Motor neuron (in vitro differentiated cells): ENCODE measurements at regions not wholly inside any gene's neighbourhood (a gene's known extent, or its start where the extent isn't known, plus 50 kb on each side); places are given as distances from the start of the nearest gene placed in this dataset.

Experiments used
- ATAC-seq, 8 experiments: fragments of 200-7000 bp; cut with Tn5 transposase; replicated peaks in 6 of 8; 2 replicates each; pipeline ENCODE4 v1.8.0; 2021; ENCODE audit warnings: mild to moderate bottlenecking in 8 of 8, moderate library complexity in 8 of 8
- H3K27ac ChIP-seq, 2 donors: fragments of 250-450 bp; sonication (Bioruptor Pico); 2 replicates each; pipeline ENCODE4 v1.9.0; 2021; ENCODE audit warnings: antibody characterized with exemption in 2 of 2, mild to moderate bottlenecking in 2 of 2, moderate library complexity in 1 of 2
- H3K4me1 ChIP-seq, 2 donors: fragments of 250-450 bp; sonication (Bioruptor Pico); replicated peaks in 1 of 2; 2 replicates each; pipeline ENCODE4 v1.6.1; 2021; ENCODE audit warnings: antibody characterized with exemption in 2 of 2, mild to moderate bottlenecking in 2 of 2, moderate library complexity in 1 of 2
- H3K4me3 ChIP-seq, 5 donors: fragments of 250-450 bp; sonication (Bioruptor Pico); 2 replicates each; pipeline ENCODE4 v1.9.0; 2021; ENCODE audit warnings: antibody characterized with exemption in 5 of 5, mild to moderate bottlenecking in 5 of 5, moderate library complexity in 4 of 5
- WGBS, 10 experiments: fragments of 450-650 bp; shearing (Covaris generic); methylation state at CpG; one replicate each; pipeline ENCODE4 v1.0.0; 2022; 5-methylcytosine and 5-hydroxymethylcytosine counted together
- in situ Hi-C, 9 experiments: fragments of 400-800 bp; cut with MboI; loops; one replicate each; pipeline ENCODE4 v1.15.0; 2021; ENCODE audit warnings: low sequenced_read_pairs in 9 of 9, low pct_unique_long_range_greater_than_20kb in 2 of 9; ENCODE audit not compliant: unreplicated experiment in 9 of 9

DNA sequence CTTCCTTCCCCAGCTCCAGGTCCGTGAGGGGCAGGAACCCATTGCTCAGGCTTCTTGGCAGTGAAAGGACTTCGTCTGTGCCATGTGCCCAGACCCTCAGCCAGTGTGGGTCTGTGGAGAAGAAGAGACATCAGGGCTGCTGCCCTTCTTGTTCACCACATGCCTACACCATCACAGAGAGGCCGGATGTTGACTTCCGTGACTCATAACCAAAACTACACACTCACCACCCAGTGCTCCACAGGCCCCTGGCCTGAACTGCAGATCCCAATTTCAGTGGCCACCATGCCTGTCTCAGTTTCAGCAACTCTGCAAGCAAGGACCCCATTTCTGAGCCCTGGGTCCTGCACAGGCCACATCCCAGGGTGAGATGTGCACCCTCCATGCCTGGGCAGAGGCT lies 332.6 kb upstream of the SALL3 start:
- no peak for ATAC-seq
- no peak overlapping the region for H3K4me3 ChIP-seq
- H3K27ac ChIP-seq: no peak overlapping the region
- WGBS, 10 experiments: 0 to 100% (median 91%) methylated on average over 1 to 4 of the region's 4 CpGs; no CpG with 5 or more reads in 6 of the 10 experiments
- in situ Hi-C loops: no loop called here
- H3K4me1 ChIP-seq: peaks cover 4 to 11% of the 10 kb centered on the region in 2 donors

DNA sequence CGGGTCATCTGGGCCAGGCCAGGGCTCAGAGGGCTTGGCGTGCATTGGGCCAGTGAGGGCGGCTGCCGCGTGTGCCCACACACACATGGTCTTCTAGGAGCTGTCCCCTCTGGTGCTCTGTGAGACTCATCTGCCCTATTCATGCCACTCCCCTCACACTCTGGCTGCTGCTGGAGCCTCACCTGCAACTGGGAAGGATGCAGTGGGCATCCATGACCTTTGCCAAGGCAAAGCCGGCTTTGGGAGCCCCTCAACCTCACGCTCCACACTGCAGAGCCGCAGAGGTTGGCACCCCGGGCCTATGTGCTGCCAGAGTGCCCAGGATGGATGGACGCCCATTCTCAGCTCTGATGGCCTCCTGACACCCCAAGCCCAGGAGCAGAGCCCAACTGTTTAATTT lies 330.2 kb upstream of the SALL3 start:
- no peaks in the 10 kb centered on the region for H3K4me1 ChIP-seq
- ATAC-seq: no peak
- in situ Hi-C loops: no loop called here
- H3K4me3 ChIP-seq: no peak overlapping the region
- H3K27ac ChIP-seq: no peak overlapping the region
- 0 to 92% (median 40%) methylated on average over 1 to 7 of the region's 10 CpGs; no CpG with 5 or more reads in 3 of the 10 experiments for WGBS, 10 experiments

GRCh38 chr18:78650926-78651325 lies 328.7 kb upstream of the SALL3 start:
- H3K27ac ChIP-seq: no peak overlapping the region
- WGBS, 10 experiments: 34 to 100% (median 84%) methylated on average over 1 to 8 of the region's 13 CpGs; no CpG with 5 or more reads in 5 of the 10 experiments
- in situ Hi-C loops: no loop called here
- H3K4me3 ChIP-seq: no peak overlapping the region
- no peaks in the 10 kb centered on the region for H3K4me1 ChIP-seq
- ATAC-seq: no peak

DNA sequence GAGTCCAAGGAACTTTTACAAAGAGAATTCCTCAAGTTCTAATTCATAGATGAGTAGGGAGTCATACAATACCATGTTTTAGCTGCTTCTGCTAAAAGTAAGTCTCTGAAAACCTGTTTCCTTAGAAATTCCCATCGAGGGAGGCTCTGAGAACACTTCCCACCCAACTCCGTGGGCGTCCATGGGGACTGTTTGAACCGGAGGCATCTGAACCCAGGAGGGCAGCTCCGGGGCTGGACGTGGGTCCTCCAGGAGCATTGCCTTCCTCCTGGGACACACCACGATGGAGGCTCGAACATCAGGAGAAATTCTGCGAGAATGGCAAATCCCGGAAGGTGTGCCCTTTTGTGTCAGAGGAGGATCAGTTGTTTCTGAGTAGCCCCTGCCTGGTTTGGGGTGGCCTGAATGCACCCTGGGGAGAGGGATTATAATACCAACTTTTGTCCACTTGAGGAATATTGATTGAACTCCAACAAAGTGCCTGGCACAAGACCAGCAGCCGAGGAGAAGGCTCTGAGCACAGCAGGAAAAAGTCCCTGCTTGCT lies 327.5 kb upstream of the SALL3 start:
- no peak overlapping the region for H3K27ac ChIP-seq
- no peak overlapping the region for H3K4me3 ChIP-seq
- WGBS, 10 experiments: 37 to 93% (median 83%) methylated on average over 1 to 11 of the region's 11 CpGs; no CpG with 5 or more reads in 3 of the 10 experiments
- no peak for ATAC-seq
- H3K4me1 ChIP-seq: no peaks in the 10 kb centered on the region
- in situ Hi-C loops: no loop called here

DNA sequence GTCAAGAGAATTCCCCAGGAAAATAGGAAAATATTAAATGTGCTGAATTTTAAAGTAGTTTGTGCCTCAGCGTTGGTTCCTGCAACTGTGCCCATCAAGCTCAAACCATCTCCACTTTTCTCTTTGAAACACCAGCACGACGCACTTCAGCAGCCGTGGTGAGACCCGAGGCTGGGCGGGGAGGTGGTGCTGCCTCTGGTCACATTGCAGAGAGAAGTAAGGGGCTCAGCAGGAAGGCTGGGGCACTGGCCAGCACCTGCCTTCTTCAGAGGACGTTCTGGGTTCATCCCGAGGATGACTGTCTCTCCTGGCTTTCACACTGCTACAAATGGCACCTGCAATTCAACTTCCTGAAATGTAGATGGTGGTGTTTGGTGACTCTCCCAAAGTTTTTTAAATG lies 323.7 kb upstream of the SALL3 start:
- no peaks in the 10 kb centered on the region for H3K4me1 ChIP-seq
- 37 to 100% (median 80%) methylated on average over 1 to 7 of the region's 8 CpGs; no CpG with 5 or more reads in 2 of the 10 experiments for WGBS, 10 experiments
- in situ Hi-C loops: no loop called here
- no peak overlapping the region for H3K4me3 ChIP-seq
- H3K27ac ChIP-seq: no peak overlapping the region
- ATAC-seq: no peak

GRCh38 chr18:78656346-78656925 lies 323.2 kb upstream of the SALL3 start:
- in situ Hi-C loops: no loop called here
- Histone ChIP-seq H3K4me3 (no peak overlapping the region), H3K4me1 (no peaks in the 10 kb centered on the region), H3K27ac (no peak overlapping the region)
- 60 to 100% (median 85%) methylated on average over 1 to 15 of the region's 21 CpGs; no CpG with 5 or more reads in 3 of the 10 experiments for WGBS, 10 experiments
- no peak for ATAC-seq

DNA sequence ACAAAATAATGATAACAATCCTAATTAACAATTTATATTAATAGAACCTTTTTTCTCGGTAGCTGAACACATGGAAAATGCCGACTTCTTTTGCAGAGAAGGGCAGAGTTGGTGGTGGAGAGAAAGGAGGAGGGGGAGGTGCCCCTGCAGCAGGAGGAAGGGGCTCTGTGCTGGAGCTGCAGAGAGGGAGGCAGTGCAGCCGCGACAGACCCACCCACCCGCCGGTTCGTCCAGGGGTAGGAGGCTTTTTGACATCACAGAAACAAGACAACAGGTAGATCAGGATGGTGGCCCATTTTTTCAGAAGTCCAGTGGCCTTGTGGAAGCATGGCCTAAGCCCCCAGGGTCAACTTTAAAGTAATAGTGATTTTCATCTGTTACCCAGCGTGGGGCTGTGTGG lies 321.1 kb upstream of the SALL3 start:
- WGBS, 10 experiments: 0 to 100% (median 33%) methylated on average over 1 to 7 of the region's 8 CpGs; no CpG with 5 or more reads in 3 of the 10 experiments
- in situ Hi-C loops: no loop called here
- Histone ChIP-seq H3K4me1 (no peaks in the 10 kb centered on the region), H3K4me3 (no peak overlapping the region), H3K27ac (no peak overlapping the region)
- ATAC-seq: no peak

GRCh38 chr18:78659057-78659456 lies 320.6 kb upstream of the SALL3 start:
- H3K27ac ChIP-seq: no peak overlapping the region
- WGBS, 10 experiments: 20 to 100% (median 85%) methylated on average over 1 to 9 of the region's 14 CpGs; no CpG with 5 or more reads in 4 of the 10 experiments
- no peak for ATAC-seq

GRCh38 chr18:78659748-78660147 lies 319.9 kb upstream of the SALL3 start:
- H3K4me1 ChIP-seq: no peaks in the 10 kb centered on the region
- H3K27ac ChIP-seq: no peak overlapping the region
- no peak for ATAC-seq
- in situ Hi-C loops: no loop called here
- H3K4me3 ChIP-seq: no peak overlapping the region
- WGBS, 10 experiments: 0 to 100% (median 53%) methylated on average over 1 to 3 of the region's 16 CpGs; no CpG with 5 or more reads in 6 of the 10 experiments

More at GRCh38 chr18:78659057-78659456, 320.6 kb upstream of the SALL3 start:
- Histone ChIP-seq H3K4me1 (no peaks in the 10 kb centered on the region), H3K4me3 (no peak overlapping the region)
- in situ Hi-C loops: no loop called here

DNA sequence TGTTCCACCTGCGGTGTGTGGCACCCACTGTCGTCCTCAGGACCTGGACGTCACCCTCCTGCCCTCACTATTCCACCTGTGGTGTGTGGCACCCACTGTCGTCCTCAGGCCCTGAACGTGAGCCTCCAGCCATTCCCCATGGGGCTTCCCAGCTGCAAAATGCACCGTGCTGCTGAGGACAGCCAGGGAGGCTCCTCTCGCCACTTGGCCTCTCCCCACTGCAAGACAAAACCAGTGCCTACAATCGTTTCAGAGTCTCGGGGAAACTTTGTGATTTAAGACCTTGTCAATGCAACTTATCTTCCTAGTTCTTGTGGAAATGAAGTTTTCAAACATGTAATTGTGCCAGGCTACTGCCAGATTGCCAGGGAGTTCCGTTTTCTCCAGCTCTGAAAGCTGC lies 319.3 kb upstream of the SALL3 start:
- H3K4me3 ChIP-seq: no peak overlapping the region
- in situ Hi-C loops: no loop called here
- ATAC-seq: no peak
- 0 to 87% (median 45%) methylated on average over 1 to 6 of the region's 10 CpGs; no CpG with 5 or more reads in 2 of the 10 experiments for WGBS, 10 experiments
- no peak overlapping the region for H3K27ac ChIP-seq
- no peaks in the 10 kb centered on the region for H3K4me1 ChIP-seq

DNA sequence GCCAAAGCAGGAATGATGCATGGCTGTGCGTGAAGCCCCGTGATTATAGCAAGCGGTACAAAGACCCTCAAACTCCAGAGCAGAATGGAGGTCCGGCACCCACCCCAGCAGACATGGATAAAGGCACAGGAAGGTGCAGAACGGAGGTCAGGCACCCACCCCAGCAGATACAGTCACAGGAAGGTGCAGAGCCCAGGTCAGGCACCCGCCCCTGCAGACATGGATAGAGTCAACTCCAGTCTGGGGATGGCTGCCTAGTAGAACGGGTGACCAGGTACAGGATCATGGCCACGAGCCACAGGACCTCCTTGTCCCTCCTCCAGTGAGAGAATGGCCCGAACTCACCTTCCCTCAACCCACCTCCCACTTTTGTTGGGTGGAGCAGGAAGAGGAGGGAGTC lies 318.3 kb upstream of the SALL3 start:
- ATAC-seq: no peak
- H3K27ac ChIP-seq: no peak overlapping the region
- 0 to 100% (median 40%) methylated on average over 1 to 4 of the region's 9 CpGs; no CpG with 5 or more reads in 4 of the 10 experiments for WGBS, 10 experiments
- in situ Hi-C loops: no loop called here
- no peaks in the 10 kb centered on the region for H3K4me1 ChIP-seq
- no peak overlapping the region for H3K4me3 ChIP-seq

DNA sequence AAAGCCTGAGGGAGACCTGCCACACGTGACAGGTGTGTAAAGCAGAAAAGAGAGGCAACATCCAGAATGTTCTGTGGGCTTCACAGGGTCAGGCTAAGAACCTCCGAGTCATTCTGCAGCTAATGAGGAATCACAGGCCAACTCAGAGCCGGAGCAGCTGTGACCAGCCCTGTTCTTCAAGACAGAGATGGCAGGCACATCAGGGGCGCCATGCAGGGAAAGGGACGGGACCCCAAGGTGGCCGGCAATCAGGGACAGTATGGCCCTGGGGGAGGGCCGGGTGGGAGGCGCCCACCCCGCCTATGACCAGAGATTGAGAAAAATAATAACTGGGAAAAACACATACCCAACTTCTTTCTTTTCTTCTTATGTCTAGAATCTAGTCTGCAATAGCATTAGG lies 316.7 kb upstream of the SALL3 start:
- WGBS, 10 experiments: 0% methylated on average over 1 of the region's 9 CpGs; no CpG with 5 or more reads in 9 of the 10 experiments

GRCh38 chr18:78664048-78664447 lies 315.6 kb upstream of the SALL3 start:
- H3K4me3 ChIP-seq: no peak overlapping the region
- H3K4me1 ChIP-seq: no peaks in the 10 kb centered on the region
- in situ Hi-C loops: no loop called here
- no peak for ATAC-seq
- 39 to 100% (median 74%) methylated on average over 1 to 9 of the region's 13 CpGs; no CpG with 5 or more reads in 2 of the 10 experiments for WGBS, 10 experiments
- no peak overlapping the region for H3K27ac ChIP-seq

More for the DNA sequence above, 316.7 kb upstream of the SALL3 start:
- no peak overlapping the region for H3K27ac ChIP-seq
- H3K4me1 ChIP-seq: no peaks in the 10 kb centered on the region
- in situ Hi-C loops: no loop called here
- H3K4me3 ChIP-seq: no peak overlapping the region
- ATAC-seq: no peak

DNA sequence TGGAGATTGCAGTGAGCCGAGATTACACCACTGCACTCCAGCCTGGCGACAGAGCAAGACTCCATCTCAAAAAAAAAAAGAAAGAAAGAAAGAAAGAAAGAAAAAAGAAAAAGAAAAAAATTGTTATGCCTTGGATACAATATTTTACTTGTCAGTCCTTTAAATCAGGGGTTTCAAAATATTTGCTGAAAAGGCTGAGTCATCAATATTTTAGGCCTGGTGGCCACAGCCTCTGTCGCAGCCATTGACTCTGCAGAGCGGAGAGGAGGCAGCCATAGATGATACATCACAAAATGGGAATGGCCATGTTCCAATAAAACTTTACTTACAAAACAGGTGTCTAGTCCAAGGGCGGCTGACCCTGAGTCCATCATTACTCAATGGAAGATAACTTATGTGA lies 314.8 kb upstream of the SALL3 start:
- ATAC-seq: no peak

More for the DNA sequence above, 314.8 kb upstream of the SALL3 start:
- WGBS, 10 experiments: 19 to 100% (median 82%) methylated on average over 1 to 5 of the region's 5 CpGs
- in situ Hi-C loops: no loop called here
- no peak overlapping the region for H3K4me3 ChIP-seq
- H3K27ac ChIP-seq: no peak overlapping the region
- H3K4me1 ChIP-seq: no peaks in the 10 kb centered on the region
